T-helper 17 cell (primary cell): ENCODE measurements at regions not wholly inside any gene's neighbourhood (a gene's known extent, or its start where the extent isn't known, plus 50 kb on each side); places are given as distances from the start of the nearest gene placed in this dataset.

ENCODE experiments used
- ATAC-seq: fragments of 150-1000 bp; cut with Tn5 transposase; 2 replicates; pipeline ENCODE4 v1.10.0; 2021; ENCODE audit warnings: mild to moderate bottlenecking, moderate library complexity
- DNase-seq, 3 donors: peaks; one replicate each; pipeline versions ENCODE4 v3.0.0 to v3.0.0-alpha.2; 2020 to 2021
- H3K9me3 ChIP-seq: one replicate; pipeline ENCODE4 v1.7.0; 2013; ENCODE audit warnings: low read length, mild to moderate bottlenecking; ENCODE audit not compliant: control insufficient read depth, poor library complexity, severe bottlenecking
- H3K27ac Mint-ChIP-seq: one replicate; pipeline ENCODE4 v1.8.0; 2022; ENCODE audit warnings: mild to moderate bottlenecking, moderate library complexity, mixed read lengths
- H3K27me3 Mint-ChIP-seq: one replicate; pipeline ENCODE4 v1.8.0; 2022; ENCODE audit warnings: mixed read lengths
- H3K36me3 Mint-ChIP-seq: one replicate; pipeline ENCODE4 v1.8.0; 2022; ENCODE audit warnings: low read depth, mixed read lengths
- H3K4me1 Mint-ChIP-seq: one replicate; pipeline ENCODE4 v1.8.0; 2022; ENCODE audit warnings: mild to moderate bottlenecking, mixed read lengths
- H3K4me3 Mint-ChIP-seq: one replicate; pipeline ENCODE4 v1.8.0; 2022; ENCODE audit warnings: mild to moderate bottlenecking, moderate library complexity, mixed read lengths

DNA sequence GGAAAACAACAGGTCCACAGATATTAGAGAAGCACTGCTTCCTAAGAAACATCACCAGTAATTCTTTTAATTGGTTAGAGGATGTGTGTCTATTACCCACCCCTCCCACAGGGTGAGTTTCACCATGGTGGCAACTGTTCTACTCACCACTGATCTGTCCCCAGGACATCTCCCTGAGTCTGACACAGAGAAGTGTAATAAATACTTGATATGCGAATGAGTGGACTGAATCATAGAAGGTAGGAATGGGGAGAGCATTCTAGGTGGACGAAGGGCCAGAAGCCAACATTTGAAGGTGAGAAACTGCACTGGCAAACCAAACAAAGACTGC is 452.7 kb upstream of the PROK2 start:
- no peaks in the 10 kb centered on the region for H3K9me3 ChIP-seq
- Mint-ChIP-seq H3K4me1 (peaks cover 2% of the 10 kb centered on the region), H3K27me3 (peaks cover 25% of the 10 kb centered on the region), H3K4me3 (no peak overlapping the region), H3K36me3 (peaks cover 4% of the 10 kb centered on the region), H3K27ac (no peak overlapping the region)
- no peak for DNase-seq
- no peak for ATAC-seq

DNA sequence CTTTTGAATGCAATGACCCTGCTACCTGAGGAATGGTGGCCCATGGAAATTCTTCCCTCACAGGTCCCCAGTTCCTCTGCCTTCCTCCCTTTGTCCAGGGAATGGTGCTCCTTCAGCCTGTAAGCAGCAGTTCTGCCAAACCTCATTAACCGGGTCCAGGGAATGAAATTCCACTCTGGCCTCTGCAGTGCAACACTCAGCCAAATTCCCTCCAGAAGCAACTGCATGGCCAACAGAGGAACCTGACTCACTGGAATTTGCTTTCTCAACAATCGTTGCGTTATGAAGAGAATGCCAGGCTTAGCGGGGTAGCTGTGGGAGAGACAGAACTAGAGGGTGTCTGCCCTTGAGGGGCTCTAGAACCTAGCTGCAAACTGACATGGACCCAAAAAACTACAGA is 449.4 kb upstream of the PROK2 start:
- no peak for DNase-seq
- Mint-ChIP-seq H3K4me1 (peaks cover 2% of the 10 kb centered on the region), H3K4me3 (no peak overlapping the region), H3K27me3 (peaks cover 38% of the 10 kb centered on the region), H3K27ac (no peak overlapping the region), H3K36me3 (peaks cover 2% of the 10 kb centered on the region)
- no peaks in the 10 kb centered on the region for H3K9me3 ChIP-seq
- ATAC-seq = no peak

DNA sequence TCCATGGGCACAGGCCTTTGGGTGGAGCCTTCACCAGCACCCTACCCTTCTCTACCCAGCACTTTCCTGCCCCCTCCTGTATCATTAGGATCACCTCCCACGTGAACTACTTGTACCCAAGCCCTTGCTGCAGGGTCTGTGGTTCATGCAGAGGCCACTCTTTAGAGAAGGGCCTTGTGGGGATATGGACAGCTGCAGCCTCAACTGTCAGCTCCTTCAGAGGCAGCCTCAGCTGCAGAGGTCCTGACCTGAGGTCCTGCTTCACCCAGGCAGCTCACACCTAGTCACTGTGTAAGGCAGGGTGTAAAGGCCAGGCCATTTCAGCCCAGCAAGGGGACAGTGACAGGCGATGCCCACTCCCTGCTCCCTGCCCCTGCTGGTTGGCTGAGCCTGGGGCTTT is 448.6 kb upstream of the PROK2 start:
- Mint-ChIP-seq H3K4me3 (no peak overlapping the region), H3K27ac (no peak overlapping the region), H3K36me3 (peaks cover 2% of the 10 kb centered on the region), H3K27me3 (peaks cover 36% of the 10 kb centered on the region), H3K4me1 (peaks cover 2% of the 10 kb centered on the region)
- DNase-seq (no peak), ATAC-seq (no peak)
- no peaks in the 10 kb centered on the region for H3K9me3 ChIP-seq

DNA sequence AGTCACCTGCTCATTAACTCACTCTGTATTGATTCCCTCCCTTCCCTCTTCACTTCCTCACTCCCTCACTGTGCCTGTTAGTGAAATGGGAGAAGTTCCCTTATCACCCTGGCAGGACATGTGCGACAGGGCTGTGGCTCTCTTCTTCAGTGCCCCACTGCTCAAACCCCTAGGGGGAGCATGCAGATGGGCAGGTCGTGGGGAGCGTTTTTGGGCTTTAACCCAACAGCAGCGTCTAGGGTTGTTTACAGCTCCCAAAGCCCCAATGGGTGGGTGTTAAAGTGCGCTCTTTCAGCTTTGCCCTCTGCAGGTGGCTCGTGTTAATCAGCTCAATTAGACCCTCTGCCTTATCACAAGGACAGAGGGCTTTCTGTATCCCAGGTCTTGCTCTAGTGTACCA is 447.8 kb upstream of the PROK2 start:
- H3K4me3 Mint-ChIP-seq = no peak overlapping the region
- H3K36me3 Mint-ChIP-seq = peaks cover 2% of the 10 kb centered on the region
- H3K4me1 Mint-ChIP-seq = peaks cover 2% of the 10 kb centered on the region
- peaks cover 36% of the 10 kb centered on the region for H3K27me3 Mint-ChIP-seq
- H3K9me3 ChIP-seq = peaks cover 4% of the 10 kb centered on the region
- no peak for ATAC-seq
- no peak overlapping the region for H3K27ac Mint-ChIP-seq
- no peak for DNase-seq

DNA sequence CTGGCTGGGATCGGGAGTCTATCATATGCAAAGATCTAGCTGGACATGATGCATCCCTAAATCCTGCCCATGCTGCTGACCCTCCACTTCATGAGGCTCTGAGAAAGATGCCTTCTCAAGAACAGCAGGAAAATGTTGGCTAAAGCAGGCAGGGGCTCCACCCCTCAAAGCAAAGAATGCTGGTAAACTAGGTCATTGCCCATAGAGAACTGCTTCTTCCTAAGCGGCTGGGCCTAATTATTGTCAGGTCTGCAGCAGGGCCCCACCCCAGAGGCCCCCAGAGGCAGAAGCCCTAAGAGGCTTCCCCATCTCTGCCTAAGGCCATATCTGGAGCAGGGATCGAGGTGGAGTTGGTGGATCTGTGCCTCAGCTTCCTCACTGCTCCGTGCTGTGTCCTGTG is 447.4 kb upstream of the PROK2 start:
- Mint-ChIP-seq H3K27ac (no peak overlapping the region), H3K36me3 (peaks cover 2% of the 10 kb centered on the region), H3K4me3 (no peak overlapping the region), H3K27me3 (peaks cover 36% of the 10 kb centered on the region), H3K4me1 (peaks cover 2% of the 10 kb centered on the region)
- DNase-seq = no peak
- no peak for ATAC-seq
- peaks cover 4% of the 10 kb centered on the region for H3K9me3 ChIP-seq

DNA sequence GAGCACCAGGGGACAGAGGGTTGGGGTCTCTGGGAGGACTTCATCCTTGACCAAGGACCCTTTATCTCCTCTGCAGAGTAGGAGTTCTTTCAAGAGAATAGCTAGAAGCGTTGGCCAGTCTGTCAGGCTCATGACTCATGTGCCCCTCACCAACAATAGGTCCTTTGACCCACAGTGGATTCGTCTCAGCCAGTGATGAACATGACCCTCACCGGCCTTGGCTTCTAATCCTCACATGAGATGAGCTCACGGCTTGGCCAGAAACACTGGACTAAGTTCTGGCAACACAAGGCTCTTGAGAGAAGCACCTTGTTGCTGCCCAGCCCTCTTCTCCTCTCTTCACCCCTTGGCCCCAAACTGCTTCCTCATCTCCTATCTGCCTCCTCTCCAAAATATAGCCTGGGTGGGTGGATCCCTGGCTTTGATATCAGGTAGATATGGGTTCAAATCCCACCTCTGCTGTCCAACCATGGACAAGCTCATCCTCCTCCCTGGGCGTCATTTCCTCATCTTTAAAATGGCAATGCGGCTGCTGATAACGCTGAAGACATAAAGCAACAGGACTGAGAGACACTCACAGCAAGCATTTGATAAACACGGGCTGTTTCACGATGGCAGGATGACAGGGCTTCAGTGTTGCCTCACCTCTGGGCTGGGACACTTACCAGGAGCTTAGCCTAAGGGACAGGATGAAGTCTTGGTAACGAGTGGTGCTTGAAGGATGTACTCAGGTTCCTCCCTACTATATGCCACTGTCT is 446.7 kb upstream of the PROK2 start:
- H3K4me1 Mint-ChIP-seq = peaks cover 2% of the 10 kb centered on the region
- no peak for DNase-seq
- H3K27ac Mint-ChIP-seq = no peak overlapping the region
- H3K9me3 ChIP-seq = peaks cover 4% of the 10 kb centered on the region
- H3K27me3 Mint-ChIP-seq = peaks cover 36% of the 10 kb centered on the region
- peaks cover 2% of the 10 kb centered on the region for H3K36me3 Mint-ChIP-seq
- ATAC-seq = no peak
- H3K4me3 Mint-ChIP-seq = no peak overlapping the region

DNA sequence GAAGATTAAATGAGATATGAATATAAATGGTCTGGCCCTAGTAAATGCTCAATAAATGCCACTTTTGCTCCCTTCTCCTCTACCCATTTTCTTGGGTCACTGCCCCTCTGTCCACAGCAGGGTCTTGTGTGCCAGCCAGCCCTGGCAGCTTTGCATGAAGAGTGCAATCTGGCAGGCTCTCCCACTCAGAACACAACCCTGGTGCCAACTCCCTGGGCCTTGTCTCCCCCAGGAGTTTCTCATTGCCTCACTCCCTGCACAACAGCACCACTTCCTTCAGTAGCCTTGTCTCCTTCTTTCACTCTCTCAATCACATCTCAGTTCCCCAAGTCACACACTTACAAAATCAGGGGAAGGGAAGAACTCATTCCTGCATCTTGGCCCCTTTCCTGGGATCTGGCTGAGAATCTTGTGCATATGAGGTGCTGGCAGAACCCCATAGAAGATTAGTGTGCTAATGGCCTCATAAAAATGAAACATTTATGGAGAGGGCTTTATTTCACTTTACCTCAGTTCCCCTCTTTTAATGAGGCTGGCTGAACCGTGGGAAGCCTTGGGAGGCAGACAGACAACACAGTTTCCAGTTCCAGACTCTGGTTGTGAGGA is 445.9 kb upstream of the PROK2 start:
- DNase-seq = no peak
- peaks cover 32% of the 10 kb centered on the region for H3K27me3 Mint-ChIP-seq
- ATAC-seq = no peak
- H3K27ac Mint-ChIP-seq = no peak overlapping the region
- peaks cover 2% of the 10 kb centered on the region for H3K4me1 Mint-ChIP-seq
- no peak overlapping the region for H3K4me3 Mint-ChIP-seq
- peaks cover 2% of the 10 kb centered on the region for H3K36me3 Mint-ChIP-seq
- peaks cover 4% of the 10 kb centered on the region for H3K9me3 ChIP-seq

DNA sequence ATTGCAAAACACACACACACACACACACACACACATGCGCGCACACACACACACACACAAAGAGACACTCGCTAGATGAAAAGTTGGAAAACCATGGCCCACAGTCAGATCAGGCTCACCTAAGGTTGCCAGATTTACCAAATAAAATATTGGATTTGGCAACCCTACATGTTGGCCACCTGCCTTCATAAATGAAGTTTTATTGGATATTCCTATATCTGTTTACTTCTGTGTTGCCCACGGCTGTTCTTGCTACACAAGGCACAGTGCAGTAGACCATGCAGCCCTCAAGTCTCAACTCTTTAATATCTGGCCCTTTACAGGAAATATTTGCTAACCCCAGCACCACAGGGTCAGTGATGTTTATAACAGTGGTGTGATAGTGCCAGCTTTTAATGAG is 445.0 kb upstream of the PROK2 start:
- Mint-ChIP-seq H3K27me3 (peaks cover 31% of the 10 kb centered on the region), H3K4me1 (peaks cover 2% of the 10 kb centered on the region), H3K27ac (no peak overlapping the region), H3K36me3 (peaks cover 2% of the 10 kb centered on the region), H3K4me3 (no peak overlapping the region)
- peaks cover 4% of the 10 kb centered on the region for H3K9me3 ChIP-seq
- ATAC-seq = no peak
- DNase-seq = no peak

DNA sequence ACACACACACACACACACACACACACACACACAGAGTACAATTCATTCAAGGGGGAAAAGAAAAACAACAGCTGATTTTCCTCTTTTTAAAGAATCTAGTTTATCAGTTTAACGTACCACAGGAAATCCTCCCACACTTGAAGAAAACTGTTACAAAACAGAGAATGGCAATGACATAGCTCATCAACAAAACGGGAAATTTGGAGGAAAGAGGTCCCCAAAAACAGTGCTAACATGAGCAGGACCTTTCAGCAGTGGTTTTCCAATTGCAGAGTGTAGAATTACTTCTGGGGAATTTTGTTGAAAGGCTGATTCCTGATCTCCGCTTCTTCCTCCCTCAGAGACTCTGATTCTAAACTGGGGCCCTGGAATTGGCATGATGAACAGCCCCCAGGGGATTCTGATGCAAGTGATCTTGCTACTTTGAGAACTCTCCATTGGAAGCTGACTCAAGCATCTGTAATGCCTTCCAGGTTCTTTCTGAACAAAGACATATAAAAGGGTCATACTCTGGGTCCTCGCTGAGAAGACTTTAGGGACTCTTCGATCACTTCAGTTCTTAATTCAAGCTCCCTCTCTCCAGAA is 442.6 kb upstream of the PROK2 start:
- no peak for ATAC-seq
- no peak overlapping the region for H3K4me3 Mint-ChIP-seq
- peaks cover 22% of the 10 kb centered on the region for H3K27me3 Mint-ChIP-seq
- H3K4me1 Mint-ChIP-seq = no peaks in the 10 kb centered on the region
- no peaks in the 10 kb centered on the region for H3K36me3 Mint-ChIP-seq
- no peak overlapping the region for H3K27ac Mint-ChIP-seq
- no peak for DNase-seq
- peaks cover 4% of the 10 kb centered on the region for H3K9me3 ChIP-seq

DNA sequence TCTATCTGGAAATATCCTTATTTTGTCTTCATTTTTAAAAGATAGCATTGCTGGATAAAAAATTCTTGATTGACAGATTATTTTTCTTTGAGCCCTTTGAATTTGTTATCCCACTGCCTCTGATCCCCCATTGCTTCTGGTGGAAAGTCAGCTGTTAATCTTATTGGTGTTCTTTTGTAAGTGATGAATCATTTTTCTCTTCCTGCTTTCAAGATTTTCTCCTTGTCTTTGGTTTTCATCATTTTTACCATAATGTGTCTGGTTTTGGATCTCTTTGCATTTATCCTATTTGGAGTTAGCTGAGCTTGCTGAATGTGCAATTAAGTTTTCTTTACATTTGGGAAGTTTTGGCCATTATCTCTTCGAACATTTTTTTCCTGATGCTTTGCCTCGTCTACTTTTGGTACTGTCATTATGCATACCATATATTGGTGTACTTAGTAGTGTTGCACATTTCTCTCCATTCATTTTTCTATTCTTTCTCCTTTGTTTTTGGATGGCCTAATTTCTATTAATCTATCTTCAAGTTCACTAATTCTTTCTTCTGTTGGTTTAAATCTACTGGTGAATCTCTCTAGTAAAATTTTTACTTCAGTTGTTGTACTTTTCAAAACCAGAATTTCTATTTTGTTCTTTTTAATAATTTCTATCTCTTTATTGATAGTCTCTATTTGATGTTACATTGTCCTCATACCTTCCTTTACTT is 440.0 kb upstream of the PROK2 start:
- Mint-ChIP-seq H3K36me3 (no peaks in the 10 kb centered on the region), H3K27me3 (no peaks in the 10 kb centered on the region), H3K27ac (no peak overlapping the region), H3K4me1 (no peaks in the 10 kb centered on the region), H3K4me3 (no peak overlapping the region)
- peaks cover 4% of the 10 kb centered on the region for H3K9me3 ChIP-seq
- ATAC-seq (no peak), DNase-seq (no peak)

DNA sequence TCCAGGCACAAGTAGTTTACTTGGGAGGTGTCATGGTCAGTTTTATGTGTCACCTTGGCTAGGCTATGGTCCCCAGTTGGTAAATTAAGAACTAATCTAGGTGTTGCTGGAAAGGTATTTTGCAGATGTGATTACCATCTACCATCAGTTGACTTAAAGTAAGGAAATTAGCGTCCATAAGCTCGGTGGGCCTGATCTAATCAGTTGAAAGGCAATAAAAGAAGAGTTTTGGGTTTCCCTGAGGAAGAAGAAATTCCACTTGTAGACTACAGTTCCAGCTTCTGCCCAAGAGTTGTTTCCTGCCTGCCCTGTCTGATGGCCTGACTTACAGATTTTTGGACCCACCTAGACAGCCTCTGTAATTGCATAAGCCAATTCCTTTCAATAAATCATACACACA is 438.7 kb upstream of the PROK2 start:
- DNase-seq (no peak), ATAC-seq (no peak)
- Mint-ChIP-seq H3K27me3 (no peaks in the 10 kb centered on the region), H3K4me3 (no peak overlapping the region), H3K27ac (no peak overlapping the region), H3K4me1 (no peaks in the 10 kb centered on the region), H3K36me3 (no peaks in the 10 kb centered on the region)
- H3K9me3 ChIP-seq = peaks cover 4% of the 10 kb centered on the region

DNA sequence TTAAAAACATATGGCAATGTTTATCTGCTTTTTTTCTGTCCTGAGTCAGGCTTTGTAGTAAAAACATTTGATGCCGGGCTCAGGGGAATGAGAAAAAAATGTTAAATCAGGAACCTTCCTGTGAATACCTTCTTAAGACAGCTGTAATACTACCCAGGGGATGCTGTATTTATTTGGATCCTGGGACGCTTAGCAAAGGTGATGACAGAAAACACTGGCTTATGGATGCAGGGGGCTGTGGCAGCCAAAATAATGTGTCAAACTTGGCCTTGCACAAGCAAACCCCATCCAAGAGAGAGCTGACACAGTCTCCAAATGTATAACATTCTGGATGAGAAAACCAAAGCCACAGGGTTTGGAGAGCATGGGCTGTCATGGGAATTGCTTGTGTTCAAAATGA is 438.2 kb upstream of the PROK2 start:
- no peak for ATAC-seq
- no peak overlapping the region for H3K4me3 Mint-ChIP-seq

DNA sequence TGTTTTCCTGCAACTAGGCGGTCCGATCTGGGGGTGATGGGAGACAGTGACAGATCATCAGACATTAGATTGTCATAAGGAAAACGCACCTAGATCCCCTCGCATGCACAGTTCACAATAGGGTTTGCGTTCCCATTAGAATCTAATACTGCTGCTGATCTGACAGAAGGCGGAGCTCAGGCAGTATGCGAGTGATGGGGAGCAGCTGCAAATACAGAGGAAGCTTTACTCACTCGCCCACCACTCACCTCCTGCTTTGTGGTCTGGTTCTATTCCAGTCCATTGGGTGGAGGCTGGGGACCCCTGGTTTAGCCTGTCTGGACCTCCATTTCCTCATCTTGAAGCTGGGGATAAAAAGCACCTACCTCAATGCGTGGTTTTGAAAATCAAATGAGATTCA is 437.5 kb upstream of the PROK2 start:
- peaks cover 4% of the 10 kb centered on the region for H3K27me3 Mint-ChIP-seq
- H3K36me3 Mint-ChIP-seq = no peaks in the 10 kb centered on the region
- H3K9me3 ChIP-seq = no peaks in the 10 kb centered on the region
- no peak overlapping the region for H3K27ac Mint-ChIP-seq
- H3K4me3 Mint-ChIP-seq = no peak overlapping the region
- ATAC-seq = no peak
- H3K4me1 Mint-ChIP-seq = no peaks in the 10 kb centered on the region
- DNase-seq = no peak

More for the DNA sequence above, 438.2 kb upstream of the PROK2 start:
- Mint-ChIP-seq H3K27ac (no peak overlapping the region), H3K27me3 (no peaks in the 10 kb centered on the region), H3K36me3 (no peaks in the 10 kb centered on the region), H3K4me1 (no peaks in the 10 kb centered on the region)
- peaks cover 3% of the 10 kb centered on the region for H3K9me3 ChIP-seq
- DNase-seq = no peak
